ENCODE measurements at regions not wholly inside any gene's neighbourhood (a gene's known extent, or its start where the extent isn't known, plus 50 kb on each side); places are given as distances from the start of the nearest gene placed in this dataset.

DNA sequence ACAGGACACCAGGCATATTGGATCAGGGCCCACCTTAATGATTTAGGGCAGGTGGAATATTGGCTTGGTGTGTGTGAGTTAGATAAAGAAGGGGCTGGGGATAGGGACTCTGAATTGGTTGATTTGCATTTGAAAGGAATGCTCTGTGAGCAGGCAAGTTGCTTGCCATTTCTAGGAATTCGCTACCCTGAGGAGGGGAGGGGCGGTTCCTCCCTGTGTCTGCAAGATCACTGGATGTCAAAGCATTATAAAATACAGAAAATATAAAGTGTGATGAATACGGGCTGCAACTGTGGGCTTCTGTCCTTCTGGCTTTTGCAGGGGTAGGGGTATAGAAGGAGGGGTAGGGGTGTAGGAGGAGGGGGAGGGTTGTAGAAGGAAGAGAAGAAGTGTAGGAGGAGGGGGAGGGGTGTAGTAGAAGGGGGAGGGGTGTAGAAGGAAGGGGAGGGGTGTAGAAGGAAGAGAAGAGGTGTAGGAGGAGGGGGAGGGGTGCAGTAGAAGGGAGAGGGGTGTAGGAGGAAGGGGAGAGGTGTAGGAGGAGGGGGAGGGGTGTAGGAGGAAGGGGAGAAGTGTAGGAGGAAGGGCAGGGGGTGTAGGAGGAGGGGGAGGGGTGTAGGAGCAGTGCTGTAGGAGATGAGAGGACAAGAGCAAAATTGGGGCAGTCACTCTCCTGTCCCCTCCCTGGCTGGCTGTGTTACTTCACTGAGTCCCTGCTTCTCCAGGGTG is 238.0 kb upstream of the COPS8 start:
- Histone ChIP-seq H2BK15ac (ENCODE audit: low read length) (no peak overlapping the region), H3K9ac (replicated peaks in 1 of 4; ENCODE audit: extremely low read depth in 1 of 4, low read depth in 3 of 4, low read length in 3 of 4) (no peak overlapping the region), H3K79me2 (ENCODE audit: control insufficient read depth in 1 of 2, insufficient read depth in 2 of 2, low read length in 2 of 2) (no peaks in the 10 kb centered on the region), H3K23ac (ENCODE audit: insufficient read length) (no peak overlapping the region), H3K36me3 (ENCODE audit: control insufficient read depth in 2 of 4, insufficient read depth in 4 of 4, low read length in 3 of 4) (no peaks in the 10 kb centered on the region), H3K56ac (replicated peaks; ENCODE audit: insufficient read length, low read depth, low read length) (no peak overlapping the region), H3K4me2 (ENCODE audit: insufficient read depth in 1 of 2, low read depth in 2 of 2, low read length in 2 of 2) (peak overlapping the region; percentile 52 to 61), H4K8ac (ENCODE audit: extremely low read depth, insufficient read depth, low read length) (no peak overlapping the region), H3K27ac (ENCODE audit: low read depth, low read length) (peak overlapping the region; percentile 40; the same call in 1 of the 2 replicates), H3K23me2 (ENCODE audit: low read depth, low read length) (no peaks in the 10 kb centered on the region), H2AFZ (ENCODE audit: low read length) (no peak overlapping the region), H4K20me1 (replicated peaks in 1 of 2; ENCODE audit: control insufficient read depth in 1 of 2, insufficient read depth in 2 of 2, low read length in 2 of 2) (no peaks in the 10 kb centered on the region), H2BK20ac (ENCODE audit: low read length) (0 out of 2 replicates have a peak overlapping the region, but pooled peaks have one; percentile 74), H3K4me3 (ENCODE audit: extremely low read depth in 1 of 4, insufficient read depth in 2 of 4, low read depth in 3 of 4, low read length in 4 of 4) (peak overlapping the region in 1 of 4 experiments; percentile 46; a peak in 3 of 8 replicates), H2BK120ac (replicated peaks; ENCODE audit: low read depth, low read length) (peak overlapping the region; percentile 63), H2BK5ac (ENCODE audit: low read depth, low read length) (peak overlapping the region; percentile 89; the same call in 1 of the 2 replicates), H3K4ac (replicated peaks; ENCODE audit: insufficient read length, low read depth, low read length) (peak overlapping the region; percentile 82), H3K18ac (ENCODE audit: extremely low read depth, low read length) (peak overlapping the region; percentile 57; the same call in 1 of the 2 replicates), H4K5ac (ENCODE audit: insufficient read length, low read depth, low read length) (peak overlapping the region; percentile 24), H4K91ac (replicated peaks; ENCODE audit: insufficient read length, low read length) (peak overlapping the region; percentile 96), H3K79me1 (ENCODE audit: low read depth, low read length) (no peaks in the 10 kb centered on the region), H2AK5ac (ENCODE audit: low read depth, low read length) (peak overlapping the region; percentile 65; the same call in 1 of the 2 replicates), H3K27me3 (replicated peaks in 1 of 4; ENCODE audit: control insufficient read depth in 3 of 4, extremely low read depth in 1 of 4, insufficient read depth in 3 of 4, low read length in 3 of 4) (peaks cover 0 to 4% (median 0%) of the 10 kb centered on the region in 4 experiments; a peak in 1 of 7 replicates), H3K4me1 (replicated peaks in 1 of 4; ENCODE audit: control insufficient read depth in 3 of 4, insufficient read depth in 4 of 4, low read length in 3 of 4) (peaks cover 8 to 20% (median 17%) of the 10 kb centered on the region in 4 experiments), H3K14ac (ENCODE audit: insufficient read length) (no peak overlapping the region), H3K9me3 (ENCODE audit: insufficient read depth in 2 of 2, low read depth in 1 of 2, low read length in 1 of 2) (peaks cover 10 to 23% of the 10 kb centered on the region in 2 experiments), H2BK12ac (ENCODE audit: low read depth, low read length) (peak overlapping the region; percentile 94; the same call in 1 of the 2 replicates)
- CTCF ChIA-PET (ENCODE audit: partially characterized antibody): no interaction called here
- FAIRE-seq: peak; percentile 82
- WGBS, 2 experiments (ENCODE audit: extremely low coverage in 1 of 2, insufficient coverage in 1 of 2, insufficient read length in 1 of 2, insufficient replicate concordance in 2 of 2, low coverage in 1 of 2, low lambda C conversion rate in 2 of 2, missing lambda C conversion rate in 1 of 2): 8% methylated on average over 3 of the region's 3 CpGs; no CpG with 5 or more reads in 1 of the 2 experiments
- DNase-seq (ENCODE audit: low read depth in 1 of 2, low spot score in 2 of 2): peak; percentile 57 to 75
- POLR2A ChIA-PET (ENCODE audit: partially characterized antibody): no interaction called here
- TF ChIP-seq, protein P1, sequence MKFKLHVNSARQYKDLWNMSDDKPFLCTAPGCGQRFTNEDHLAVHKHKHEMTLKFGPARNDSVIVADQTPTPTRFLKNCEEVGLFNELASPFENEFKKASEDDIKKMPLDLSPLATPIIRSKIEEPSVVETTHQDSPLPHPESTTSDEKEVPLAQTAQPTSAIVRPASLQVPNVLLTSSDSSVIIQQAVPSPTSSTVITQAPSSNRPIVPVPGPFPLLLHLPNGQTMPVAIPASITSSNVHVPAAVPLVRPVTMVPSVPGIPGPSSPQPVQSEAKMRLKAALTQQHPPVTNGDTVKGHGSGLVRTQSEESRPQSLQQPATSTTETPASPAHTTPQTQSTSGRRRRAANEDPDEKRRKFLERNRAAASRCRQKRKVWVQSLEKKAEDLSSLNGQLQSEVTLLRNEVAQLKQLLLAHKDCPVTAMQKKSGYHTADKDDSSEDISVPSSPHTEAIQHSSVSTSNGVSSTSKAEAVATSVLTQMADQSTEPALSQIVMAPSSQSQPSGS (IDR thresholded peaks at IDR 0.05; ENCODE audit: low read length): no peak
- TF ChIP-seq EGR1 (IDR thresholded peaks at IDR 0.05; ENCODE audit: borderline replicate concordance, low read depth, low read length): 0 out of 2 replicates have a peak, but pooled peaks have one; percentile 14
- TF ChIP-seq RAD21 (IDR thresholded peaks at IDR 0.05 in 1 of 2, conservative IDR thresholded peaks at IDR 0.05 in 1 of 2; ENCODE audit: low read depth in 2 of 2, low read length in 2 of 2): 0 out of 4 replicates have a peak, but pooled peaks of 1 of the 2 experiments have one; percentile 11
- TF ChIP-seq RBBP5 (IDR thresholded peaks at IDR 0.05; ENCODE audit: borderline replicate concordance, low read depth, low read length): peak; percentile 59; the same call in 1 of the 2 replicates
- TF ChIP-seq CBX5 (IDR thresholded peaks at IDR 0.05; ENCODE audit: low read depth, low read length): no peak
- peak; percentile 42; the same call in 1 of the 2 replicates for TF ChIP-seq SP1 (IDR thresholded peaks at IDR 0.05; ENCODE audit: low read depth, low read length)
- TF ChIP-seq EP300 (IDR thresholded peaks at IDR 0.05; ENCODE audit: borderline replicate concordance in 1 of 2, low read depth in 2 of 2, low read length in 2 of 2): no peak
- no peak for TF ChIP-seq RFX5 (IDR thresholded peaks at IDR 0.05; ENCODE audit: borderline replicate concordance, low read depth, low read length)
- peak; percentile 48; the same call in 1 of the 2 replicates for TF ChIP-seq TEAD4 (IDR thresholded peaks at IDR 0.05; ENCODE audit: low read depth, low read length)

Data from H1 (cell line).